ENCODE measurements at regions not wholly inside any gene's neighbourhood (a gene's known extent, or its start where the extent isn't known, plus 50 kb on each side); places are given as distances from the start of the nearest gene placed in this dataset.

GRCh38 chr4:130659320-130659719, 1563.4 kb downstream of the C4orf33 start:
- TF ChIP-seq CTCF (IDR thresholded peaks at IDR 0.05; ENCODE audit: poor library complexity), result no peak
- TF ChIP-seq EZH2phosphoT487 (IDR thresholded peaks at IDR 0.05; ENCODE audit: low read depth, severe bottlenecking, unreplicated experiment), result no peak
- TF ChIP-seq EZH2 (IDR thresholded peaks at IDR 0.05; ENCODE audit: borderline replicate concordance), result no peak

Data from hepatocyte (in vitro differentiated cells).